Heart left ventricle (tissue), 16 donors: ENCODE measurements at regions not wholly inside any gene's neighbourhood (a gene's known extent, or its start where the extent isn't known, plus 50 kb on each side); places are given as distances from the start of the nearest gene placed in this dataset.

Source experiments
- ATAC-seq, 4 donors: fragments of 200-7000 bp; cut with Tn5 transposase; one replicate each; pipeline ENCODE4 v1.9.1; 2020 to 2022; ENCODE audit warnings: moderate library complexity in 4 of 4, mild to moderate bottlenecking in 3 of 4, moderate number of reproducible peaks in 1 of 4
- DNase-seq, 5 donors: peaks; one replicate each; pipeline ENCODE4 v3.0.0-alpha.2; 2020
- H3K27ac ChIP-seq, 12 donors: fragments of 200-600 bp; sonication (generic) in 4 of 12; one replicate each; pipeline versions ENCODE4 v1.5.0 to v1.8.0; 2016 to 2022; ENCODE audit warnings: mild to moderate bottlenecking in 2 of 12
- H3K27me3 ChIP-seq, 9 donors: fragments of 200-600 bp; sonication (generic) in 2 of 9; one replicate each; pipeline versions ENCODE4 v1.5.1 to v1.8.0; 2016 to 2022; ENCODE audit warnings: mild to moderate bottlenecking in 3 of 9
- H3K36me3 ChIP-seq, 9 donors: fragments of 200-600 bp; sonication (generic) in 2 of 9; one replicate each; pipeline versions ENCODE4 v1.5.0 to v1.8.0; 2018 to 2022; ENCODE audit warnings: mild to moderate bottlenecking in 2 of 9
- H3K4me1 ChIP-seq, 12 donors: fragments of 200-600 bp; sonication (generic) in 4 of 12; one replicate each; pipeline versions ENCODE4 v1.5.0 to v1.8.0; 2016 to 2022; ENCODE audit warnings: mild to moderate bottlenecking in 3 of 12
- H3K4me3 ChIP-seq, 12 donors: fragments of 200-600 bp; sonication (generic) in 4 of 12; one replicate each; pipeline versions ENCODE4 v1.5.0 to v1.8.0; 2017 to 2022; ENCODE audit warnings: mild to moderate bottlenecking in 9 of 12, moderate library complexity in 4 of 12
- H3K9me3 ChIP-seq, 12 donors: fragments of 200-600 bp; sonication (generic) in 4 of 12; one replicate each; pipeline versions ENCODE4 v1.5.0 to v1.8.0; 2016 to 2022; ENCODE audit warnings: mild to moderate bottlenecking in 1 of 12
- POLR2A ChIP-seq, 2 donors: fragments of 450-650 bp; IDR thresholded peaks; one replicate each; pipeline ENCODE4 v1.6.1; 2017; ENCODE audit warnings: antibody characterized with exemption in 2 of 2, mild to moderate bottlenecking in 2 of 2, moderate library complexity in 2 of 2
- WGBS, 4 donors: extraction: QIAGEN DNeasy Blood & Tissue Kit in 2 of 4; methylation state at CpG; one replicate each; pipeline versions ENCODE4 v1.1.5 to v1.1.7; 2013 to 2018; 5-methylcytosine and 5-hydroxymethylcytosine counted together
- intact Hi-C, 10 donors: fragments of 100-400 bp; cut with DNase I; formaldehyde crosslinking; loops; one replicate each; pipeline versions ENCODE4 v1.11.1 to v1.14.2; 2022
- TF ChIP-seq, protein P1 (sequence below), 12 donors: fragments of 200-600 bp; sonication (generic) in 4 of 12; IDR thresholded peaks; one replicate each; pipeline versions ENCODE4 v1.5.0 to v1.8.0; 2018 to 2022; ENCODE audit warnings: antibody characterized with exemption in 12 of 12, mild to moderate bottlenecking in 5 of 12
- donor health status: ischemic (EF 13 %, LVEDD 7.1; RV severe dilation, severe dysfunction).
- donor health status: healthy with polysubstance abuse.
- donor health status: DM: no; HTN: yes; CAD: no.
- donor health status: DM: no; HTN: no; CAD: no.
- donor health status: ischemic (EF 25% LVEDD 6.9; RV normal size, moderate dysfunction).
- donor health status: ischemic (EF 25% LVEDD 5.7; RV mildly dilated, moderate dysfunction).
- donor health status: healthy.
- donor health status: DM: yes; HTN: yes; CAD: no.
- donor health status: ischemic (EF 35%, LVEDD 5.7; RV mildly dilated, moderate dysfunction).
- donor health status: nonischemic (EF 11% LVEDD 7.7; RV severe dilation, severe dysfunction).
- donor health status: DM: yes; HTN: yes; CAD: no.
- donor health status: PGD.
- donor health status: ischemic (EF 29% LVEDD 5.4; RV normal size, mild dysfunction).
- donor health status: nonischemic (EF 23%, LVEDD 6.1; RV moderate dilation, normal function).

DNA sequence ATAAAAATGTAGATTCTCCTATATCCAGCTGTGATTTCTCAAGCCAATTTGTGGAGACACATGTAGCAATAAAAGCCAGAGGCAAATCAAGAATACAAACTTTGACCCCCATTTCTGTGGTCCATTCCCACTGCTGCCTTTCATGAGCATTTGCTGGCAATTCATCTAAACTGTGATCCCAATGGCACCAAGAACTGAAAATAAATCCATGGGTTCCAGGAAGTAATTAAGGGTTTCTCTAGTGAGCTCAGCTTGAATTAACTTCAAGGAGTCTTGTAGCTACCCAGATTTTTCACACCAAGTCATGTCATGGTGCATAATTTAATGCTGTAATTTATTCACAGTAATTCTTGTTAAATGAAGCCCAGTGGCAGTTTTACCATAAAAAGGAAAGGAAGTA lies 145.0 kb upstream of the SMC2 start:
- no peaks in the 10 kb centered on the region for H3K9me3 ChIP-seq
- no peak overlapping the region for H3K4me3 ChIP-seq
- TF ChIP-seq, protein P1, sequence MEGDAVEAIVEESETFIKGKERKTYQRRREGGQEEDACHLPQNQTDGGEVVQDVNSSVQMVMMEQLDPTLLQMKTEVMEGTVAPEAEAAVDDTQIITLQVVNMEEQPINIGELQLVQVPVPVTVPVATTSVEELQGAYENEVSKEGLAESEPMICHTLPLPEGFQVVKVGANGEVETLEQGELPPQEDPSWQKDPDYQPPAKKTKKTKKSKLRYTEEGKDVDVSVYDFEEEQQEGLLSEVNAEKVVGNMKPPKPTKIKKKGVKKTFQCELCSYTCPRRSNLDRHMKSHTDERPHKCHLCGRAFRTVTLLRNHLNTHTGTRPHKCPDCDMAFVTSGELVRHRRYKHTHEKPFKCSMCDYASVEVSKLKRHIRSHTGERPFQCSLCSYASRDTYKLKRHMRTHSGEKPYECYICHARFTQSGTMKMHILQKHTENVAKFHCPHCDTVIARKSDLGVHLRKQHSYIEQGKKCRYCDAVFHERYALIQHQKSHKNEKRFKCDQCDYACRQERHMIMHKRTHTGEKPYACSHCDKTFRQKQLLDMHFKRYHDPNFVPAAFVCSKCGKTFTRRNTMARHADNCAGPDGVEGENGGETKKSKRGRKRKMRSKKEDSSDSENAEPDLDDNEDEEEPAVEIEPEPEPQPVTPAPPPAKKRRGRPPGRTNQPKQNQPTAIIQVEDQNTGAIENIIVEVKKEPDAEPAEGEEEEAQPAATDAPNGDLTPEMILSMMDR (IDR thresholded peaks at IDR 0.05), result no peak
- no peak for TF ChIP-seq POLR2A (IDR thresholded peaks at IDR 0.05)
- ATAC-seq (no peak), DNase-seq (no peak)
- H3K27ac ChIP-seq, result no peak overlapping the region
- H3K36me3 ChIP-seq, result no peaks in the 10 kb centered on the region
- no peaks in the 10 kb centered on the region for H3K4me1 ChIP-seq
- intact Hi-C loops, result no loop called here
- no peaks in the 10 kb centered on the region for H3K27me3 ChIP-seq

DNA sequence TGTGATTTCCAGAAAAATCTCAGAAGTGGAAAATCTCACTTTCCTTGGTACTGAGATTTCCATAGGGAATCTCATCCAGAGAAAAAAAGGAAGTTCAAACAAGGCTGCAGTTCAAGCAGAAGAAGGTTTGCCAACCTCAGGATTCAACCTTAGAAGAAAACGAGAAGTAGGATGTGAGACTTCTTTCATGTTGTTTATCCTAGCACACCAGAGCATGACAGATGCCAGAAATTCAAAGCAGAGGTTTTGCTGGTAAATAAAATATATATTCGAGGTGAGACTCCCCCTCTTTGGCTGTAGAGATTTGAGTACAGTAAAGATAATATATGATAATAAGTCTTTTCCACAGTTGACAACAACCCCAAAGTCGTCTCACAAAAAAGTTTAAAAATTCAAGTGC lies 116.9 kb upstream of the SMC2 start:
- Histone ChIP-seq H3K4me1 (no peaks in the 10 kb centered on the region), H3K9me3 (peaks cover 0 to 8% (median 0%) of the 10 kb centered on the region in 12 donors), H3K4me3 (no peak overlapping the region), H3K27ac (no peak overlapping the region), H3K36me3 (no peaks in the 10 kb centered on the region), H3K27me3 (no peaks in the 10 kb centered on the region)
- ATAC-seq (no peak), DNase-seq (no peak)
- intact Hi-C loops, result no loop called here
- TF ChIP-seq, protein P1 (IDR thresholded peaks at IDR 0.05), result no peak
- no peak for TF ChIP-seq POLR2A (IDR thresholded peaks at IDR 0.05)
- 67 to 76% (median 74%) methylated on average over 3 of the region's 3 CpGs for WGBS, 4 donors

DNA sequence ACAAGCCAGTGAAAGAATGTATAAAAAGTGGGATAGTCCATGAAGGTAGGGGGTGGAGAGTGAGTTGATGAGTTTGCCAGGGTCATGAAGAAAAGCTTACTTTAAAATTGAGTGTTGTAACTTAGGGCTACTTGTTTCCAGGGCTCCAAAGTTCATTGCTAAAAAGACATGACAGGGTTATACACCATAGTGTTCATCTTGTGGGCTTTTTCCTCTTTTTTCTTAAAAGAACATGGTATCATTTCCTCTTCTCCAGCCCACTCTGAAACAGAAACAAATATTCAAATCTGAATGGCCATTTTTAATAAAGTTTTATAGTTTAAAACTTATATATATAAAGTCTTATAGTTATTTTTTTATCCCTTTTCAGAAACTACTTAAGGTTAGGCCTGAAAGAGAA lies 115.7 kb upstream of the SMC2 start:
- Histone ChIP-seq H3K4me3 (no peak overlapping the region), H3K9me3 (no peaks in the 10 kb centered on the region), H3K27ac (no peak overlapping the region), H3K4me1 (no peaks in the 10 kb centered on the region), H3K36me3 (no peaks in the 10 kb centered on the region), H3K27me3 (no peaks in the 10 kb centered on the region)
- ATAC-seq (no peak), DNase-seq (no peak)
- intact Hi-C loops, result no loop called here
- TF ChIP-seq POLR2A (IDR thresholded peaks at IDR 0.05), result no peak
- TF ChIP-seq, protein P1 (IDR thresholded peaks at IDR 0.05), result no peak

DNA sequence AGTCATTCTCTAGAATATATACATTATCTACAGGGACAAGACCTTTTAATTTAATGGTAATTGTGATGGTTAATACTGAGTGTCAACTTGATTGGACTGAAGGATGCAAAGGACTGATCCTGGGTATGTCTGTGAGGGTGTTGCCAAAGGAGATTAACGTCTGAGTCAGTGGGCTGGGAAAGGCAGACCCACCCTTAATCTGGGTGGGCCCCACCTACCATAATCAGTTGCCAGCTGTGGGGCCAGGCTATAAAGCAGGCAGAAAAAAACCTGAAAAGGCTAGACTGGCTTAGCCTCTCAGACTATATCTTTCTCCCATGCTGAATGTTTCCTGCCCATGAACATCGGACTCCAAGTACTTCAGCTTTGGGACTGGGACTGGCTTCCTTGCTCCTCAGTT lies 112.2 kb upstream of the SMC2 start:
- no peaks in the 10 kb centered on the region for H3K27me3 ChIP-seq
- 71 to 83% (median 77%) methylated on average over 2 of the region's 2 CpGs for WGBS, 4 donors
- intact Hi-C loops, result no loop called here
- no peak overlapping the region for H3K4me3 ChIP-seq
- no peaks in the 10 kb centered on the region for H3K36me3 ChIP-seq
- no peak for ATAC-seq
- H3K27ac ChIP-seq, result no peak overlapping the region
- no peak for DNase-seq
- H3K9me3 ChIP-seq, result no peaks in the 10 kb centered on the region
- TF ChIP-seq POLR2A (IDR thresholded peaks at IDR 0.05), result no peak
- TF ChIP-seq, protein P1 (IDR thresholded peaks at IDR 0.05), result no peak
- no peaks in the 10 kb centered on the region for H3K4me1 ChIP-seq
